Neural cell (in vitro differentiated cells): ENCODE measurements at regions not wholly inside any gene's neighbourhood (a gene's known extent, or its start where the extent isn't known, plus 50 kb on each side); places are given as distances from the start of the nearest gene placed in this dataset.

Source experiments
- H2AFZ ChIP-seq: fragments of 200-600, 300-800 bp; sonication (generic), shearing (Covaris generic); 2 replicates; pipeline ENCODE4 v1.6.0; 2014; ENCODE audit warnings: low read depth, mild to moderate bottlenecking, antibody characterized with exemption, low read length, moderate library complexity
- H3F3A ChIP-seq: fragments of 200-600 bp; shearing (Covaris generic); 2 replicates; pipeline ENCODE4 v1.6.1; 2016; ENCODE audit warnings: mild to moderate bottlenecking, moderate library complexity, mixed read lengths, antibody characterized with exemption, low read length; ENCODE audit not compliant: insufficient read depth, poor library complexity, severe bottlenecking
- H3K27ac ChIP-seq: fragments of 200-600, 300-800 bp; sonication (generic), shearing (Covaris generic); 2 replicates; pipeline ENCODE4 v1.5.1; 2014; ENCODE audit warnings: mild to moderate bottlenecking, low read length, moderate library complexity
- H3K27me3 ChIP-seq: fragments of 300-800, 200-600 bp; sonication (generic), shearing (Covaris generic); 2 replicates; pipeline ENCODE4 v1.6.0; 2014; ENCODE audit warnings: mild to moderate bottlenecking, low read depth, low read length, moderate library complexity; ENCODE audit not compliant: insufficient read depth
- H3K36me3 ChIP-seq: fragments of 300-800, 200-600 bp; sonication (generic), shearing (Covaris generic); 2 replicates; pipeline ENCODE4 v1.5.1; 2014; ENCODE audit warnings: mild to moderate bottlenecking, antibody characterized with exemption, low read length, moderate library complexity; ENCODE audit not compliant: insufficient read depth
- H3K4me2 ChIP-seq: fragments of 300-800, 200-600 bp; sonication (generic), shearing (Covaris generic); 2 replicates; pipeline ENCODE4 v1.6.0; 2014; ENCODE audit warnings: mild to moderate bottlenecking, low read length
- H3K4me3 ChIP-seq: fragments of 300-800, 200-600 bp; sonication (generic), shearing (Covaris generic); 2 replicates; pipeline ENCODE4 v1.5.1; 2014; ENCODE audit warnings: mild to moderate bottlenecking, low read length, moderate library complexity
- H3K79me2 ChIP-seq: fragments of 200-600 bp; shearing (Covaris generic); replicated peaks from 2 replicates; pipeline ENCODE4 v1.6.0; 2014; ENCODE audit warnings: mild to moderate bottlenecking, low read length, moderate library complexity; ENCODE audit not compliant: insufficient read depth
- H3K9ac ChIP-seq: fragments of 300-800, 200-600 bp; sonication (generic), shearing (Covaris generic); 2 replicates; pipeline ENCODE4 v1.6.1; 2016; ENCODE audit warnings: mild to moderate bottlenecking, low read length, mixed read lengths
- H3K9me2 ChIP-seq: fragments of 200-600 bp; shearing (Covaris generic); 2 replicates; pipeline ENCODE4 v1.6.1; 2016; ENCODE audit warnings: mild to moderate bottlenecking, low read length, mixed read lengths; ENCODE audit not compliant: insufficient read depth
- H3K9me3 ChIP-seq: fragments of 200-600, 300-800 bp; sonication (generic), shearing (Covaris generic); 2 replicates; pipeline ENCODE4 v1.6.1; 2016; ENCODE audit warnings: mild to moderate bottlenecking, mixed run types, low read length, moderate library complexity, mixed read lengths
- H4K20me1 ChIP-seq: fragments of 200-600 bp; shearing (Covaris generic); 2 replicates; pipeline ENCODE4 v1.6.1; 2016; ENCODE audit warnings: mild to moderate bottlenecking, mixed run types; ENCODE audit not compliant: insufficient read depth
- CTCF ChIP-seq: fragments of 450-650 bp; IDR thresholded peaks from 2 replicates; pipeline ENCODE4 v1.5.1; 2014; ENCODE audit warnings: antibody characterized with exemption, mild to moderate bottlenecking, moderate library complexity; ENCODE audit not compliant: poor library complexity, severe bottlenecking
- EP300 ChIP-seq: fragments of 450-650 bp; conservative IDR thresholded peaks from 2 replicates; pipeline ENCODE4 v1.6.1; 2014; ENCODE audit warnings: antibody characterized with exemption, mild to moderate bottlenecking, moderate library complexity; ENCODE audit not compliant: poor library complexity, severe bottlenecking
- EZH2 ChIP-seq: fragments of 200-600, 300-800 bp; shearing (Covaris generic), sonication (generic); IDR thresholded peaks from 2 replicates; pipeline ENCODE4 v1.6.1; 2014; ENCODE audit warnings: antibody characterized with exemption, low read length, borderline replicate concordance, mild to moderate bottlenecking; ENCODE audit not compliant: insufficient read depth, poor library complexity, severe bottlenecking
- MXI1 ChIP-seq: fragments of 450-650 bp; conservative IDR thresholded peaks from 2 replicates; pipeline ENCODE4 v1.6.1; 2014; ENCODE audit warnings: antibody characterized with exemption, mild to moderate bottlenecking; ENCODE audit not compliant: poor library complexity, severe bottlenecking
- POLR2AphosphoS5 ChIP-seq: IDR thresholded peaks from 2 replicates; pipeline ENCODE4 v1.6.1; 2012
- RAD21 ChIP-seq: fragments of 450-650 bp; conservative IDR thresholded peaks from 2 replicates; pipeline ENCODE4 v1.6.1; 2014; ENCODE audit warnings: antibody characterized with exemption, mild to moderate bottlenecking, moderate library complexity
- REST ChIP-seq: IDR thresholded peaks from 2 replicates; pipeline ENCODE4 v1.6.1; 2012; ENCODE audit warnings: borderline replicate concordance
- SMC3 ChIP-seq: fragments of 450-650 bp; conservative IDR thresholded peaks from 2 replicates; pipeline ENCODE4 v1.6.1; 2014; ENCODE audit warnings: antibody characterized with exemption, mild to moderate bottlenecking, moderate library complexity; ENCODE audit not compliant: poor library complexity
- TAF1 ChIP-seq: IDR thresholded peaks from 2 replicates; pipeline ENCODE4 v1.6.1; 2012; ENCODE audit warnings: low read depth

GRCh38 chr2:188892636-188893035, 81.5 kb upstream of the COL3A1 start:
- H3K36me3 ChIP-seq, result no peaks in the 10 kb centered on the region
- TF ChIP-seq EZH2, result no peak
- no peak for TF ChIP-seq RAD21
- no peak for TF ChIP-seq POLR2AphosphoS5
- TF ChIP-seq MXI1, result no peak
- no peak for TF ChIP-seq TAF1
- no peak for TF ChIP-seq SMC3
- no peak for TF ChIP-seq EP300
- H3K79me2 ChIP-seq, result no peaks in the 10 kb centered on the region
- no peak overlapping the region for H2AFZ ChIP-seq
- no peak overlapping the region for H3K27ac ChIP-seq
- H3K9me2 ChIP-seq, result no peaks in the 10 kb centered on the region
- H3K4me2 ChIP-seq, result no peak overlapping the region
- no peak overlapping the region for H3K4me3 ChIP-seq
- H3F3A ChIP-seq, result no peaks in the 10 kb centered on the region
- no peaks in the 10 kb centered on the region for H3K9me3 ChIP-seq
- H3K27me3 ChIP-seq, result no peaks in the 10 kb centered on the region
- H4K20me1 ChIP-seq, result no peaks in the 10 kb centered on the region
- no peak overlapping the region for H3K9ac ChIP-seq

- Histone ChIP-seq H3K9me2 (no peaks in the 10 kb centered on the region), H3K9ac (no peak overlapping the region), H3K27me3 (no peaks in the 10 kb centered on the region), H3K79me2 (no peaks in the 10 kb centered on the region), H3K9me3 (no peaks in the 10 kb centered on the region), H2AFZ (no peak overlapping the region), H3K4me2 (no peak overlapping the region), H4K20me1 (no peaks in the 10 kb centered on the region), H3K4me3 (no peak overlapping the region), H3K36me3 (no peaks in the 10 kb centered on the region), H3K27ac (no peak overlapping the region), H3F3A (no peaks in the 10 kb centered on the region)
- TF ChIP-seq CTCF (no peak), REST (no peak), MXI1 (no peak), POLR2AphosphoS5 (no peak), SMC3 (no peak), EZH2 (no peak), TAF1 (no peak), RAD21 (no peak), EP300 (no peak)
Observed at GRCh38 chr2:188893972-188894371, 80.2 kb upstream of the COL3A1 start.
